ENCODE measurements at regions not wholly inside any gene's neighbourhood (a gene's known extent, or its start where the extent isn't known, plus 50 kb on each side); places are given as distances from the start of the nearest gene placed in this dataset.
"Not testable (repeated sequence)": the region's sequence is repeated elsewhere in the genome, so short reads cannot be mapped to it uniquely, and the experiment has no call there.

DNA sequence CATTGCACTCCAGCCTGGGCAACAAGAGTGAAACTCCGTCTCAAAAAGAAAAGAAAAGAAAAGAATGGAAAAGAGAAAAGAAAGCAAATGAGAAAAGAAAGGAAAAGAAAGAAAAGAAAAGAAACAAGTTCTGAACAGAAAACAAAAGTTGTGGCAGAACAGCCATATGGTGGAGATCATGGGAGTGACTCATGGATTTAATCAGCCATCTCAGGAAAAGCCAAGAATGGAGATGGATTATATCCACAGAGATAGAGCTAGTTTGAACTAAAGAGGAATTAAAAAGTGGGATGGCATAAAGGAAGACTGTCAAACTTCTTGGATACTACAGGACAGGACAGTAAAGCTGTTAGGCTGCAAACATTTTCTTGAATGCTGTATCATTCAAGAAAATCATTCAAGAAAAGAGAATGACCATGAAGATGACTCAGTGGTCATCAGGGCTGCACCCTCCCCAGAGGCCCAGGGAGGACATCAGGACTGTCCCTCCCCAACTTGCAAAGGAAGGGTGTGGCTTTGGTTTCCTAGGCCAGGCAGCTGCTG, 120.6 kb downstream of the USP22 start:
- no peaks in the 10 kb centered on the region for H3K27me3 ChIP-seq (ENCODE audit: control insufficient read depth in 1 of 2, insufficient read depth in 2 of 2, low read length in 2 of 2)
- no peak overlapping the region for H3K4me3 ChIP-seq (ENCODE audit: low read depth in 1 of 2, low read length in 2 of 2)
- H3K4me1 ChIP-seq (ENCODE audit: control insufficient read depth in 1 of 2, insufficient read depth in 2 of 2, low read length in 2 of 2) = no peaks in the 10 kb centered on the region
- H3K36me3 ChIP-seq (ENCODE audit: control insufficient read depth in 1 of 2, insufficient read depth in 2 of 2, low read length in 2 of 2) = no peaks in the 10 kb centered on the region
- no peaks in the 10 kb centered on the region for H3K9me3 ChIP-seq (ENCODE audit: control insufficient read depth in 1 of 2, low read length in 2 of 2)
- H3K9ac ChIP-seq (ENCODE audit: low read depth in 1 of 2, low read length in 2 of 2) = no peak overlapping the region
- H3K27ac ChIP-seq (ENCODE audit: low read depth, low read length) = no peak overlapping the region

DNA sequence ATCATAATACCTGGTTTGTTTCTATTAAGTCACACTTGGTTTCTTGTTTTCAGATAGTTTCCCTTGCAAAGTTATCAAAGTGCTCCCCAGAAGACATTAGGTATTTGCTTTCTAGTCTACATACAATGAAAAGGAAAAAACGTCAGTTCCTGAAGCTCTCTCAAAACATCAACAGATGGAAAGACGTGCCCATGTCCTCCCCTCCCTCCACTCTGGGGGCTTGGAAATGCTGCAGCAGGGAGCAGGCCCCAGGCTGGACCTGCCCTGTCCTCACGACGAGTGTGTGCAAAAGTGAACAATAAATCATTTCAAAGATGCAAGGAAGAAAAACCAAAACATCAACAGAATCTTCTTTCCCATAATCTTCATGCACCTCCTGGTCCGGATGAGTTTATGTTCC, 118.5 kb downstream of the USP22 start:
- no peak overlapping the region for H3K4me3 ChIP-seq (ENCODE audit: low read depth in 1 of 2, low read length in 2 of 2)
- H3K9ac ChIP-seq (ENCODE audit: low read depth in 1 of 2, low read length in 2 of 2) = no peak overlapping the region
- no peaks in the 10 kb centered on the region for H3K27me3 ChIP-seq (ENCODE audit: control insufficient read depth in 1 of 2, insufficient read depth in 2 of 2, low read length in 2 of 2)
- no peaks in the 10 kb centered on the region for H3K9me3 ChIP-seq (ENCODE audit: control insufficient read depth in 1 of 2, low read length in 2 of 2)
- no peaks in the 10 kb centered on the region for H3K36me3 ChIP-seq (ENCODE audit: control insufficient read depth in 1 of 2, insufficient read depth in 2 of 2, low read length in 2 of 2)
- no peak overlapping the region for H3K27ac ChIP-seq (ENCODE audit: low read depth, low read length)
- H3K4me1 ChIP-seq (ENCODE audit: control insufficient read depth in 1 of 2, insufficient read depth in 2 of 2, low read length in 2 of 2) = no peaks in the 10 kb centered on the region

DNA sequence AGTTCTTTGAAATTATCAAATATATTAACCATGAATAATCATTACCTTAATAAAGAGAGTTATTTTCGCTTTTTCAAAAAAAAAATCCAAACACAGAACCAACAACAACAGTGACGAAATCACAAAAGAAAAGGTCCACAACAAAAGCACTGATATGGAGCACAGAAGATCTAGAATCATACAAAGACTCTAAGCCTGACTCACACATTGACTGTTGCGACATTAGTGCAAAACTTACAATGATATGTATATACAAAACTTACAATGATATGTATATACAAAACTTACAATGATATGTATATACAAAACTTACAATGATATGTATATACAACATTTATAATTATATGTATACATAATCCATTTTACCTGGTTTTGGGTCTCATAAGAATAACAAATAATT, 117.7 kb downstream of the USP22 start:
- H3K27me3 ChIP-seq (ENCODE audit: control insufficient read depth in 1 of 2, insufficient read depth in 2 of 2, low read length in 2 of 2) = no peaks in the 10 kb centered on the region

DNA sequence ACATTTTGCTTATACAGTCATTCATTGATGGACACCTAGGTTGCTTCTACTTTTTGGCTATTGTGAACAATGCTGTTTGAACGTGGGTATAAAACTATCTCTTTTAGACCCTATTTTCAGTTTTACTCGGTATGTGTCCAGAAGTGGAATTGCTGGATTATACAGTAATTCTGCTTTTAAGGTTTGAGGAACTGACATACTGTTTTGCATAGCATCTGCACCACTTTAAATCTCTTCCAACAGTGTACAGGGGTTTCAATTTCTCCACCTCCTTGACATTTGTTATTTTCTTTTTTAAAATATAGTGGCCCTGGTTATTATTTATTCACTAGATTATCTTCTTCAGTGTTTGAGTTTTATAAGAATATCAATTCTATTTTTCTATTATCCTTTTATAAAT, 116.9 kb downstream of the USP22 start:
- Histone ChIP-seq H3K9ac (ENCODE audit: low read depth in 1 of 2, low read length in 2 of 2) (no peak overlapping the region), H3K36me3 (ENCODE audit: control insufficient read depth in 1 of 2, insufficient read depth in 2 of 2, low read length in 2 of 2) (no peaks in the 10 kb centered on the region), H3K27me3 (ENCODE audit: control insufficient read depth in 1 of 2, insufficient read depth in 2 of 2, low read length in 2 of 2) (no peaks in the 10 kb centered on the region), H3K4me3 (ENCODE audit: low read depth in 1 of 2, low read length in 2 of 2) (no peak overlapping the region), H3K27ac (ENCODE audit: low read depth, low read length) (no peak overlapping the region), H3K4me1 (ENCODE audit: control insufficient read depth in 1 of 2, insufficient read depth in 2 of 2, low read length in 2 of 2) (no peaks in the 10 kb centered on the region), H3K9me3 (ENCODE audit: control insufficient read depth in 1 of 2, low read length in 2 of 2) (no peaks in the 10 kb centered on the region)

More for the DNA sequence above, 117.7 kb downstream of the USP22 start:
- Histone ChIP-seq H3K36me3 (ENCODE audit: control insufficient read depth in 1 of 2, insufficient read depth in 2 of 2, low read length in 2 of 2) (no peaks in the 10 kb centered on the region), H3K9me3 (ENCODE audit: control insufficient read depth in 1 of 2, low read length in 2 of 2) (no peaks in the 10 kb centered on the region), H3K27ac (ENCODE audit: low read depth, low read length) (no peak overlapping the region), H3K4me1 (ENCODE audit: control insufficient read depth in 1 of 2, insufficient read depth in 2 of 2, low read length in 2 of 2) (no peaks in the 10 kb centered on the region), H3K4me3 (ENCODE audit: low read depth in 1 of 2, low read length in 2 of 2) (no peak overlapping the region), H3K9ac (ENCODE audit: low read depth in 1 of 2, low read length in 2 of 2) (no peak overlapping the region)

DNA sequence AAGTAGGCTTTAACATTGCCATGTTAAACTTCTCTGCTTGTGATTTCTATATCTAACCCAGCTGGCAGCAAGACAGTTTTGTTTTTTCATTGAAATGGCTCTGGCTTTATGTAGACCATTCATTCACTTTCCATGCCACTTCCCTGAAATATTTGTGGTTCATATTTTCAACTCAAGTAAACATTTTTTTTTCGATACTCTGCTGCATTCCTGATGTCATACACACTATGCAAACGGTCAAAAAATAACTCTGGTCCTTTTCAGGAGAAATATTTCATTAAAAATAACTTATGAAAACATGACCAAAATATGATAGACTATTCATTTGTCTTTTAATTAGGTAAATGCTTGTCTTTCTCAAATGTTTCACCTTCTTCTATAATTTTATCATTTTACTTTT, 116.3 kb downstream of the USP22 start:
- no peaks in the 10 kb centered on the region for H3K9me3 ChIP-seq (ENCODE audit: control insufficient read depth in 1 of 2, low read length in 2 of 2)

DNA sequence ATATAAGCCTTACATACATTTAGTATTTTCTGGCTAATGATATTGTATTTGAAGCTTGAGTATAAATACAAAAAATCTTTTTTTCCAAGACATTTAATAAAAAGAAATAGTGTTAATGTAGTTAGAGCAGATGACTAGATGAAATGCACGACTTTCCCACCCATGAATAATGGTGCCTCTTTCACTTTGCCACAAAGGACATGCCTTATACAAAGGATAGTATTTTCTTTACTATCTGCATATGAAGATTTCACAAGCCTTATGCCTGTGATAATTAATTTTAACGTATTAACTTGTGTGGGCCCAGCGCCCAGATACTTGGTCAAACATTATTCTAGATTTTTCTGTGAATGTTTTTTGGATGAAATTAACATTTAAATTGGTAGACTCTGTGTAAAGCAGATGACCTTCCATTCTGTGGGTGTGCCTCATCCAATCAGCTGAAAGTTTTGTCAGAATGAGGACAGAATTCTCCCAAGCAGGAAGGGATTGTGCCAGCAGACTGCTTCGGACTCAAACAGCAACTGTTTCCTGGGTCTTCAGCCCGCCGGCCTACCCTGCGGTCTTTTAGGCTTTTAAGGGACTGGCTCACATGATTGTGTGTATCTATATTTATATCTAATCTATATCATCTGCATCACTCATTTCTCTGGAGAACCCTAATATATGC, 115.4 kb downstream of the USP22 start:
- H3K4me1 ChIP-seq (ENCODE audit: control insufficient read depth in 1 of 2, insufficient read depth in 2 of 2, low read length in 2 of 2) = no peaks in the 10 kb centered on the region
- no peaks in the 10 kb centered on the region for H3K27me3 ChIP-seq (ENCODE audit: control insufficient read depth in 1 of 2, insufficient read depth in 2 of 2, low read length in 2 of 2)
- H3K4me3 ChIP-seq (ENCODE audit: low read depth in 1 of 2, low read length in 2 of 2) = no peak overlapping the region
- H3K36me3 ChIP-seq (ENCODE audit: control insufficient read depth in 1 of 2, insufficient read depth in 2 of 2, low read length in 2 of 2) = no peaks in the 10 kb centered on the region
- no peaks in the 10 kb centered on the region for H3K9me3 ChIP-seq (ENCODE audit: control insufficient read depth in 1 of 2, low read length in 2 of 2)
- H3K27ac ChIP-seq (ENCODE audit: low read depth, low read length) = no peak overlapping the region
- no peak overlapping the region for H3K9ac ChIP-seq (ENCODE audit: low read depth in 1 of 2, low read length in 2 of 2)

More for the DNA sequence above, 116.3 kb downstream of the USP22 start:
- Histone ChIP-seq H3K27me3 (ENCODE audit: control insufficient read depth in 1 of 2, insufficient read depth in 2 of 2, low read length in 2 of 2) (no peaks in the 10 kb centered on the region), H3K9ac (ENCODE audit: low read depth in 1 of 2, low read length in 2 of 2) (no peak overlapping the region), H3K36me3 (ENCODE audit: control insufficient read depth in 1 of 2, insufficient read depth in 2 of 2, low read length in 2 of 2) (no peaks in the 10 kb centered on the region), H3K4me3 (ENCODE audit: low read depth in 1 of 2, low read length in 2 of 2) (no peak overlapping the region), H3K4me1 (ENCODE audit: control insufficient read depth in 1 of 2, insufficient read depth in 2 of 2, low read length in 2 of 2) (no peaks in the 10 kb centered on the region), H3K27ac (ENCODE audit: low read depth, low read length) (no peak overlapping the region)

DNA sequence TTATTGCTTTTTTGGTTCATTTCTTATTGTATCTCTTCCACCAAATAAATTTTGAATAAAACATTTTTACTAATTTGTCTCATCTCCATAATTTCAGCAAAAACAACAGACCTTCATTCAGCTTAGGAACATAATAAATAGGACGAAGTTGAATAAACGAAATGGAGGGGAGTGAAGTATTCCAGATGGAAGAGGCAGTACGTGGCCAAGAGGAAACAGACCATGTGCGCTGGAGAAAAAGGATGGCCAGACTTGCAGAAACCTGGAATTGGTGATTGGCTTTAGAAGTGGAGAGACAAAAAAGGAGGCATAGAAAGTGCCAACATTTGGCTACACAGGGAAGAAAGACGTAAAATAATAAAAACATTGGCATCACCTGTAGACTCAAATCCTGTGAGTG, 113.5 kb downstream of the USP22 start:
- H3K27me3 ChIP-seq (ENCODE audit: control insufficient read depth in 1 of 2, insufficient read depth in 2 of 2, low read length in 2 of 2) = no peaks in the 10 kb centered on the region
- H3K9me3 ChIP-seq (ENCODE audit: control insufficient read depth in 1 of 2, low read length in 2 of 2) = no peaks in the 10 kb centered on the region
- no peak overlapping the region for H3K27ac ChIP-seq (ENCODE audit: low read depth, low read length)
- no peak overlapping the region for H3K9ac ChIP-seq (ENCODE audit: low read depth in 1 of 2, low read length in 2 of 2)
- no peak overlapping the region for H3K4me3 ChIP-seq (ENCODE audit: low read depth in 1 of 2, low read length in 2 of 2)
- H3K36me3 ChIP-seq (ENCODE audit: control insufficient read depth in 1 of 2, insufficient read depth in 2 of 2, low read length in 2 of 2) = no peaks in the 10 kb centered on the region
- no peaks in the 10 kb centered on the region for H3K4me1 ChIP-seq (ENCODE audit: control insufficient read depth in 1 of 2, insufficient read depth in 2 of 2, low read length in 2 of 2)

DNA sequence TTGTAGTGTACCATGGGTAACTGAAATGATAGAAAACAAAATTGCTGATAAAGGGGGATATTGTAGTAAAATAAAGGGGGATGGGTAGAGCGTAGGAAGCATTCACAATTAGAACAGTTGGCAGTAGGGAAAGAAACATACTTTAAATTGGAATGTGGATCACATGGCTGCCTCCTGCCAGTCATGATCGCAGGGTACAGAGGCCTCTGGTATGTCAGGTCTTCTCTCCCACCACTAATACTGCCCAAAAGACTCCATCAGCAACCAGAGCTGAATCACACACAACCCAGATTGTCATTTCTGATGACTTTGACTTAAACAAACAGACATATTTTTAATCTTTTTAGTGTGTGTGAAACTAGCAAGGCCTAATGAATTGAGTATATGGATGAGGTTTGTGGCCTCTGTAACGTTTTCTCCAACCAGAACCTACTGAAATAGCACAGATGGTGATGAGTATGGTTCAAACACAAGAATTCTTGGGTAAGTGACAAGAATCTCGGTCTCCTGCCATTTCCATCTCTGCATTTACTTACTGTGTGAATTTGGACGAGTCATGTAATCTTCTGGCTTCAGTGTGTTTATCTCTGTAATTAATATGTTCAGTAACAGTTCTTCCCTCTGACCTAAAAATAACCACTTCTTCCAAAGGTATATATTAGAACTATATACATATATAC, 112.6 kb downstream of the USP22 start:
- Histone ChIP-seq H3K4me1 (ENCODE audit: control insufficient read depth in 1 of 2, insufficient read depth in 2 of 2, low read length in 2 of 2) (no peaks in the 10 kb centered on the region), H3K27ac (ENCODE audit: low read depth, low read length) (no peak overlapping the region), H3K36me3 (ENCODE audit: control insufficient read depth in 1 of 2, insufficient read depth in 2 of 2, low read length in 2 of 2) (no peaks in the 10 kb centered on the region), H3K9ac (ENCODE audit: low read depth in 1 of 2, low read length in 2 of 2) (no peak overlapping the region), H3K4me3 (ENCODE audit: low read depth in 1 of 2, low read length in 2 of 2) (no peak overlapping the region), H3K9me3 (ENCODE audit: control insufficient read depth in 1 of 2, low read length in 2 of 2) (no peaks in the 10 kb centered on the region), H3K27me3 (ENCODE audit: control insufficient read depth in 1 of 2, insufficient read depth in 2 of 2, low read length in 2 of 2) (no peaks in the 10 kb centered on the region)

DNA sequence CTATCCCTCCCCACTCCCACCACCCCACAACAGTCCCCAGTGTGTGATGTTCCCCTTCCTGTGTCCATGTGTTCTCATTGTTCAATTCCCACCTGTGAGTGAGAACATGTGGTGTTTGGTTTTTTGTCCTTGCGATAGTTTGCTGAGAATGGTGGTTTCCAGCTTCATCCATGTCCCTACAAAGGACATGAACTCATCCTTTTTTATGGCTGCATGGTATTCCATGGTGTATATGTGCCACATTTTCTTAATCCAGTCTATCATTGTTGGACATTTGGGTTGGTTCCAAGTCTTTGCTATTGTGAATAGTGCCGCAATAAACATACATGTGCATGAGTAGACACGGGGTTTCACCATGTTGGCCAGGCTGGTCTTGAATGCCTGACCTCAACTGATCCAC, 109.8 kb downstream of the USP22 start:
- not testable (repeated sequence) for H3K9ac ChIP-seq (ENCODE audit: low read depth in 1 of 2, low read length in 2 of 2)

DNA sequence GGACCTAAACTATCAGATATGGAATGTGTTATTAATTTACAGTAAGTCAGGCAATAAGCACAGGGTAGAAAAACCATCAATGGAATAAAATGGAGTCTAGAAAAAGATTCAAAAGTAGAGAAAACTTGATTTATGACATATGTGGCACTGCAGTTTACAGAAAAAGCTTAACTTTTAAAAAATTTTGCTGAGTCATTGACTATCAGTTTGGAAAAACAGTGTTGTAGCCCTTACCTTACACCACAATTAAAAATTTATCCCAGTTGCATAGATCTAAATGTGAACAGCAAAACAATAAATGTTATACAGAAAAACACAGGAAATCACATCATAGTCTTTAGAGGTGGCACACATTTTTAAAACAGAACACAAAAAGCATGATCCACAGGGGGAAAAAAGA, 108.5 kb downstream of the USP22 start:
- no peak overlapping the region for H3K27ac ChIP-seq (ENCODE audit: low read depth, low read length)
- H3K9ac ChIP-seq (ENCODE audit: low read depth in 1 of 2, low read length in 2 of 2) = no peak overlapping the region
- no peak overlapping the region for H3K4me3 ChIP-seq (ENCODE audit: low read depth in 1 of 2, low read length in 2 of 2)
- no peaks in the 10 kb centered on the region for H3K27me3 ChIP-seq (ENCODE audit: control insufficient read depth in 1 of 2, insufficient read depth in 2 of 2, low read length in 2 of 2)
- no peaks in the 10 kb centered on the region for H3K4me1 ChIP-seq (ENCODE audit: control insufficient read depth in 1 of 2, insufficient read depth in 2 of 2, low read length in 2 of 2)
- no peaks in the 10 kb centered on the region for H3K36me3 ChIP-seq (ENCODE audit: control insufficient read depth in 1 of 2, insufficient read depth in 2 of 2, low read length in 2 of 2)
- no peaks in the 10 kb centered on the region for H3K9me3 ChIP-seq (ENCODE audit: control insufficient read depth in 1 of 2, low read length in 2 of 2)

More for the DNA sequence above, 109.8 kb downstream of the USP22 start:
- not testable (repeated sequence) for H3K27ac ChIP-seq (ENCODE audit: low read depth, low read length); H3K27me3 ChIP-seq (ENCODE audit: control insufficient read depth in 1 of 2, insufficient read depth in 2 of 2, low read length in 2 of 2); H3K4me3 ChIP-seq (ENCODE audit: low read depth in 1 of 2, low read length in 2 of 2); H3K4me1 ChIP-seq (ENCODE audit: control insufficient read depth in 1 of 2, insufficient read depth in 2 of 2, low read length in 2 of 2); H3K36me3 ChIP-seq (ENCODE audit: control insufficient read depth in 1 of 2, insufficient read depth in 2 of 2, low read length in 2 of 2); H3K9me3 ChIP-seq (ENCODE audit: control insufficient read depth in 1 of 2, low read length in 2 of 2)

All from duodenal mucosa (tissue), 2 donors.